Coronary artery (tissue), 2 donors: ENCODE measurements at regions not wholly inside any gene's neighbourhood (a gene's known extent, or its start where the extent isn't known, plus 50 kb on each side); places are given as distances from the start of the nearest gene placed in this dataset.

ENCODE experiments used
- DNase-seq: peaks from one replicate; pipeline ENCODE4 v3.0.0-alpha.2; 2017; ENCODE audit warnings: low spot score
- H3K27ac ChIP-seq, 2 donors: fragments of 200-600 bp; sonication (generic); one replicate each; pipeline ENCODE4 v1.5.1; 2016 to 2019
- H3K4me3 ChIP-seq: fragments of 200-600 bp; sonication (generic); 2 replicates; pipeline ENCODE4 v1.5.1; 2016; ENCODE audit warnings: mild to moderate bottlenecking, moderate library complexity
- TF ChIP-seq, protein P1 (sequence below): fragments of 200-600 bp; sonication (generic); IDR thresholded peaks from one replicate; pipeline ENCODE4 v1.5.1; 2019; ENCODE audit warnings: antibody characterized with exemption

DNA sequence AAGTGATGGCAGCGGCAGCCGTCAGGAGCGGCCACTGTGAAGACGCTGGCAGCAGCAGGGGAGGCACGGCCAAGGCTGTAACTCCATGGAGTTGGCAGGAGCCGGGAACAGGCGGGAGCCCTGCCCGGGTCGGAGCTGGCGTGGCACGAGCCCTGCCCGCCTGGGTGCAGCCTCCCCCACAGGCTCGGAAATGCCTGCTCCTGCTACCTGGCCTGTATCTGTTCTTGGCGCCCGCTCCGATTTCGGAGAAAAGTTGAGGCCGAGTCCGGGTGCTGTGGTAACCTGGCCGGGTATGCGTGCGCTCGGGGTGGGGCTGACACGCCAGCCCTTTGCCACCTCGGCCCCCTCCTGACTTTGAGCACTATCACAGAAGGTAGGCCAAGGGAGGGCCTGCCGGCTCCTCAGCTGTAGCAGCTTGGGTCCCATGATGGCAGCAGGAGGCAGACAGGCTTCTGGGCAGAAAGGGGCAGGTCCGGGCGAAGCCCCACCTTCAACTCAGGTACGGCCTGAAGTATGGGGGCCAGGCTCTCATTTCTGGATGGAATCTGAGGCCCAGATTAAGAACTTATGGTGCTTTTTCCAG, 51.2 kb upstream of the SHISA3 start:
- TF ChIP-seq, protein P1, sequence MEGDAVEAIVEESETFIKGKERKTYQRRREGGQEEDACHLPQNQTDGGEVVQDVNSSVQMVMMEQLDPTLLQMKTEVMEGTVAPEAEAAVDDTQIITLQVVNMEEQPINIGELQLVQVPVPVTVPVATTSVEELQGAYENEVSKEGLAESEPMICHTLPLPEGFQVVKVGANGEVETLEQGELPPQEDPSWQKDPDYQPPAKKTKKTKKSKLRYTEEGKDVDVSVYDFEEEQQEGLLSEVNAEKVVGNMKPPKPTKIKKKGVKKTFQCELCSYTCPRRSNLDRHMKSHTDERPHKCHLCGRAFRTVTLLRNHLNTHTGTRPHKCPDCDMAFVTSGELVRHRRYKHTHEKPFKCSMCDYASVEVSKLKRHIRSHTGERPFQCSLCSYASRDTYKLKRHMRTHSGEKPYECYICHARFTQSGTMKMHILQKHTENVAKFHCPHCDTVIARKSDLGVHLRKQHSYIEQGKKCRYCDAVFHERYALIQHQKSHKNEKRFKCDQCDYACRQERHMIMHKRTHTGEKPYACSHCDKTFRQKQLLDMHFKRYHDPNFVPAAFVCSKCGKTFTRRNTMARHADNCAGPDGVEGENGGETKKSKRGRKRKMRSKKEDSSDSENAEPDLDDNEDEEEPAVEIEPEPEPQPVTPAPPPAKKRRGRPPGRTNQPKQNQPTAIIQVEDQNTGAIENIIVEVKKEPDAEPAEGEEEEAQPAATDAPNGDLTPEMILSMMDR, result no peak
- Histone ChIP-seq H3K4me3 (no peak overlapping the region), H3K27ac (no peak overlapping the region)
- no peak for DNase-seq

DNA sequence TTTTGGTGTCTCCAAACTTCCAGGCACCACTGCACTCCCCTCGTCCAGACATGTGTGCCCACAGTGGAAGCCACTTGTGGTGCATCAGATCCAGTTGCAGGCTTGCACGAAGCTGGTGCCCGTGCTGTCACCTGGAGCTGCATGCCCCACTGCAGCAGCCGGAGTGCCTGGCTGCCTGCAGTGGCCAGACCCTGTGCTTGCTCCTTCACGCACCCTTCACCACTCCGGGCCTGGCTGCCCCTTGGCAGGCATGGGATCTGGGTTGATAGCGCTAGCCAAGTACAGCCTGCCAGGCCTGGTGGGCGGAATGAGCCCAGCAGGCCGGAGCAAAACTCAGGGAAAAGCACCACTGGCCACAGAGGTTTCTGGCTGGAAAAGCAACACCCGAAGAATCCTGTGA, 50.2 kb upstream of the SHISA3 start:
- H3K27ac ChIP-seq, result no peak overlapping the region
- TF ChIP-seq, protein P1, result no peak
- H3K4me3 ChIP-seq, result no peak overlapping the region
- no peak for DNase-seq
